ENCODE measurements at regions not wholly inside any gene's neighbourhood (a gene's known extent, or its start where the extent isn't known, plus 50 kb on each side); places are given as distances from the start of the nearest gene placed in this dataset.

- POLR2A ChIA-PET = no interaction called here
Observed at GRCh38 chr7:112888781-112889180, 98.6 kb upstream of the TMEM168 start.

GRCh38 chr7:112887976-112888375 lies 97.8 kb upstream of the TMEM168 start:
- POLR2A ChIA-PET = no interaction called here
- Mint-ChIP-seq H3K4me1 (ENCODE audit: low read depth) (peaks cover 6% of the 10 kb centered on the region), H3K27ac (no peak overlapping the region), H3K27me3 (no peaks in the 10 kb centered on the region), H3K9me3 (no peaks in the 10 kb centered on the region), H3K36me3 (ENCODE audit: low read depth) (peaks cover 27% of the 10 kb centered on the region), H3K4me3 (no peak overlapping the region)
- intact Hi-C loops (cut with micrococcal nuclease) = no loop called here
- TF ChIP-seq CTCF (IDR thresholded peaks at IDR 0.05) = no peak
- CTCF ChIA-PET = no interaction called here
- DNase-seq = no peak
- ATAC-seq = no peak

More at GRCh38 chr7:112888781-112889180, 98.6 kb upstream of the TMEM168 start:
- intact Hi-C loops (cut with micrococcal nuclease) = no loop called here
- TF ChIP-seq CTCF (IDR thresholded peaks at IDR 0.05) = no peak
- no peak overlapping the region for H3K27ac Mint-ChIP-seq
- CTCF ChIA-PET = no interaction called here
- H3K4me1 Mint-ChIP-seq (ENCODE audit: low read depth) = peaks cover 5% of the 10 kb centered on the region
- peaks cover 30% of the 10 kb centered on the region for H3K36me3 Mint-ChIP-seq (ENCODE audit: low read depth)
- no peaks in the 10 kb centered on the region for H3K9me3 Mint-ChIP-seq
- no peak overlapping the region for H3K4me3 Mint-ChIP-seq
- H3K27me3 Mint-ChIP-seq = no peaks in the 10 kb centered on the region
- no peak for DNase-seq
- no peak for ATAC-seq

GRCh38 chr7:112887337-112887736 lies 97.1 kb upstream of the TMEM168 start:
- ChIA-PET CTCF (no interaction called here), POLR2A (no interaction called here)
- no peak overlapping the region for H3K27ac Mint-ChIP-seq
- ATAC-seq = no peak
- H3K4me3 Mint-ChIP-seq = no peak overlapping the region
- H3K4me1 Mint-ChIP-seq (ENCODE audit: low read depth) = peaks cover 6% of the 10 kb centered on the region
- no peak for TF ChIP-seq CTCF (IDR thresholded peaks at IDR 0.05)
- intact Hi-C loops (cut with micrococcal nuclease) = no loop called here
- no peak for DNase-seq
- no peaks in the 10 kb centered on the region for H3K9me3 Mint-ChIP-seq
- H3K27me3 Mint-ChIP-seq = no peaks in the 10 kb centered on the region
- peaks cover 25% of the 10 kb centered on the region for H3K36me3 Mint-ChIP-seq (ENCODE audit: low read depth)

- no peak for TF ChIP-seq CTCF (IDR thresholded peaks at IDR 0.05)
- H3K4me1 Mint-ChIP-seq (ENCODE audit: low read depth) = peaks cover 6% of the 10 kb centered on the region
- CTCF ChIA-PET = no interaction called here
- peaks cover 22% of the 10 kb centered on the region for H3K36me3 Mint-ChIP-seq (ENCODE audit: low read depth)
- POLR2A ChIA-PET = no interaction called here
- ATAC-seq = no peak
- H3K27me3 Mint-ChIP-seq = no peaks in the 10 kb centered on the region
- H3K4me3 Mint-ChIP-seq = no peak overlapping the region
- no peak overlapping the region for H3K27ac Mint-ChIP-seq
- no peak for DNase-seq
- intact Hi-C loops (cut with micrococcal nuclease) = no loop called here
- no peaks in the 10 kb centered on the region for H3K9me3 Mint-ChIP-seq
Observed at GRCh38 chr7:112886208-112886607, 96.0 kb upstream of the TMEM168 start.

- Mint-ChIP-seq H3K27me3 (no peaks in the 10 kb centered on the region), H3K9me3 (no peaks in the 10 kb centered on the region), H3K4me3 (no peak overlapping the region), H3K4me1 (ENCODE audit: low read depth) (peaks cover 8% of the 10 kb centered on the region), H3K36me3 (ENCODE audit: low read depth) (peaks cover 19% of the 10 kb centered on the region), H3K27ac (no peak overlapping the region)
- ChIA-PET POLR2A (no interaction called here), CTCF (interaction anchor here (2.1 kb wide), 1 partner anchor 13 kb away, joined by 8 read pairs; no protein-coding TSS in a partner anchor)
- intact Hi-C loops (cut with micrococcal nuclease) = no loop called here
- no peak for DNase-seq
- TF ChIP-seq CTCF (IDR thresholded peaks at IDR 0.05) = no peak
- ATAC-seq = no peak
Observed at GRCh38 chr7:112882991-112883390, 92.8 kb upstream of the TMEM168 start.
